SK-N-SH (cell line): ENCODE measurements at regions not wholly inside any gene's neighbourhood (a gene's known extent, or its start where the extent isn't known, plus 50 kb on each side); places are given as distances from the start of the nearest gene placed in this dataset.

Experiments used
- CTCF ChIA-PET: fragments of 300-600, 350-600 bp; formaldehyde crosslinking; extraction: SDS; loops from one replicate; lab custom pipeline; 2021; lab: Yijun Ruan, JAX
- POLR2A ChIA-PET: fragments of 350-600 bp; sonication (Branson Sonifier 250); formaldehyde crosslinking; extraction: SDS; loops from one replicate; lab custom pipeline; 2020; ENCODE audit warnings: antibody characterized with exemption, inconsistent platforms; lab: Yijun Ruan, JAX
- DNase-seq: peaks from one replicate; pipeline ENCODE4 v3.0.0; 2012
- H2AFZ ChIP-seq: fragments of 200-600 bp; sonication (generic); 2 replicates; pipeline ENCODE4 v1.8.1; 2016; ENCODE audit warnings: antibody characterized with exemption, mild to moderate bottlenecking, low read depth
- H3F3A ChIP-seq: fragments of 200-600 bp; sonication (generic); replicated peaks from 2 replicates; pipeline ENCODE3; 2016; ENCODE audit warnings: antibody characterized with exemption, mild to moderate bottlenecking; ENCODE audit not compliant: insufficient read depth
- H3K27ac ChIP-seq, 2 experiments: fragments of 200-500 bp in 1 of 2; fragments of 200-600 bp in 1 of 2; sonication (Bioruptor generic) in 1 of 2; sonication (generic), shearing (Covaris generic) in 1 of 2; 2 replicates each; pipeline versions ENCODE4 v1.5.1 to v1.6.1; 2014 to 2016; ENCODE audit warnings: low read depth in 2 of 2, inconsistent platforms in 1 of 2, low read length in 1 of 2, mild to moderate bottlenecking in 1 of 2, mixed read lengths in 1 of 2
- H3K27me3 ChIP-seq: fragments of 200-600 bp; sonication (generic), shearing (Covaris generic); 2 replicates; pipeline ENCODE4 v1.6.1; 2016; ENCODE audit warnings: mixed run types; ENCODE audit not compliant: insufficient read depth
- H3K36me3 ChIP-seq, 2 experiments: fragments of 200-500 bp in 1 of 2; fragments of 200-600 bp in 1 of 2; sonication (Bioruptor generic) in 1 of 2; sonication (generic) in 1 of 2; replicated peaks in 1 of 2; 2 replicates each; pipeline versions ENCODE3 to v1.5.1; 2014 to 2016; ENCODE audit warnings: low read length in 1 of 2, mild to moderate bottlenecking in 1 of 2; ENCODE audit not compliant: insufficient read depth in 2 of 2, control insufficient read depth in 1 of 2
- H3K4me1 ChIP-seq, 2 experiments: fragments of 200-500 bp in 1 of 2; fragments of 200-600 bp in 1 of 2; sonication (Bioruptor generic) in 1 of 2; sonication (generic), shearing (Covaris generic) in 1 of 2; 2 replicates each; pipeline versions ENCODE4 v1.5.1 to v1.6.1; 2014 to 2016; ENCODE audit warnings: low read depth in 1 of 2, low read length in 1 of 2, mixed run types in 1 of 2; ENCODE audit not compliant: insufficient read depth in 2 of 2, control insufficient read depth in 1 of 2
- H3K4me2 ChIP-seq: fragments of 200-600 bp; sonication (generic), shearing (Covaris generic); 2 replicates; pipeline ENCODE4 v1.6.1; 2017; ENCODE audit warnings: mixed run types
- H3K4me3 ChIP-seq, 2 experiments: fragments of 200-500 bp in 1 of 2; fragments of 200-600 bp in 1 of 2; sonication (Bioruptor generic) in 1 of 2; sonication (generic), shearing (Covaris generic) in 1 of 2; 2 replicates each; pipeline versions ENCODE4 v1.5.1 to v1.8.1; 2014 to 2016; ENCODE audit warnings: low read depth in 2 of 2, inconsistent platforms in 1 of 2, low read length in 1 of 2, mild to moderate bottlenecking in 1 of 2, mixed read lengths in 1 of 2, moderate library complexity in 1 of 2
- H3K79me2 ChIP-seq: fragments of 200-600 bp; sonication (generic); 2 replicates; pipeline ENCODE4 v1.8.1; 2017; ENCODE audit warnings: mild to moderate bottlenecking; ENCODE audit not compliant: insufficient read depth
- H3K9ac ChIP-seq: fragments of 200-600 bp; sonication (generic); 2 replicates; pipeline ENCODE4 v1.6.1; 2017; ENCODE audit warnings: mixed run types
- H3K9me2 ChIP-seq: fragments of 200-600 bp; sonication (generic); 2 replicates; pipeline ENCODE4 v1.6.1; 2017; ENCODE audit warnings: mixed run types
- H3K9me3 ChIP-seq: fragments of 200-600 bp; sonication (generic); 2 replicates; pipeline ENCODE4 v1.6.1; 2017; ENCODE audit warnings: mixed run types, mild to moderate bottlenecking, moderate library complexity
- H4K20me1 ChIP-seq: fragments of 200-600 bp; sonication (generic); 2 replicates; pipeline ENCODE4 v1.6.1; 2017; ENCODE audit warnings: mild to moderate bottlenecking, mixed run types; ENCODE audit not compliant: insufficient read depth
- FOXM1 ChIP-seq: IDR thresholded peaks from 2 replicates; pipeline ENCODE4 v1.4.0; 2012; ENCODE audit warnings: low read depth, mild to moderate bottlenecking
- WGBS: methylation state at CpG from one replicate; pipeline ENCODE4 v1.1.6; 2017; ENCODE audit warnings: low lambda C conversion rate; 5-methylcytosine and 5-hydroxymethylcytosine counted together

- no peaks in the 10 kb centered on the region for H3F3A ChIP-seq
- DNase-seq, result no peak
- CTCF ChIA-PET, result no interaction called here
Measured at GRCh38 chr3:13931172-13931571, 51.3 kb upstream of the WNT7A start.

More at GRCh38 chr3:13931172-13931571, 51.3 kb upstream of the WNT7A start:
- no peaks in the 10 kb centered on the region for H3K27me3 ChIP-seq
- no peak overlapping the region for H3K4me3 ChIP-seq
- H3K4me1 ChIP-seq, result no peaks in the 10 kb centered on the region
- no peak overlapping the region for H3K9ac ChIP-seq
- H3K9me3 ChIP-seq, result no peaks in the 10 kb centered on the region
- 19% methylated on average over 4 of the region's 4 CpGs for WGBS
- no peaks in the 10 kb centered on the region for H3K79me2 ChIP-seq
- POLR2A ChIA-PET, result no interaction called here
- H3K36me3 ChIP-seq, result no peaks in the 10 kb centered on the region
- no peak for TF ChIP-seq FOXM1
- no peak overlapping the region for H2AFZ ChIP-seq
- H3K9me2 ChIP-seq, result no peaks in the 10 kb centered on the region
- H3K4me2 ChIP-seq, result no peak overlapping the region
- no peak overlapping the region for H3K27ac ChIP-seq
- H4K20me1 ChIP-seq, result no peaks in the 10 kb centered on the region
